ENCODE measurements at regions not wholly inside any gene's neighbourhood (a gene's known extent, or its start where the extent isn't known, plus 50 kb on each side); places are given as distances from the start of the nearest gene placed in this dataset.

DNA sequence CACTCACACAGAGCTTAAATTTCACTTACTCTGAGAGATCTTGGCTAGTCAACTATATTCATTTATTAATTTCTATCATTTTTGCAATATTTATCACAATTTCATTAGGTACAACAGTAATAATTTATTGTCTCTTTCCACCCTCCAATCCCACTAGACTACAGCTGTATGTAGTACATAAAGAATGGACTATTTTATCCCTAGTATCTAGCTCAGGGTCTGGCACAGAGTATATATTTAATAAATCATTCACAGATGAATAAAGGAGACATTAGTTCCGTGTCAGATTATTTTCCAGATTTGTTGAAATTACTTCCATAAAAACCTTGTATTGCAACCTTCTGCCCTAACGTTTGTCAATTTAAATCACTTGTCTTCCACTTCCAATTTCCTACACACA lies 1781.1 kb upstream of the SEL1L start:
- DNase-seq = no peak
- no peaks in the 10 kb centered on the region for H3K36me3 ChIP-seq (ENCODE audit: control insufficient read depth, insufficient read depth, low read length)

DNA sequence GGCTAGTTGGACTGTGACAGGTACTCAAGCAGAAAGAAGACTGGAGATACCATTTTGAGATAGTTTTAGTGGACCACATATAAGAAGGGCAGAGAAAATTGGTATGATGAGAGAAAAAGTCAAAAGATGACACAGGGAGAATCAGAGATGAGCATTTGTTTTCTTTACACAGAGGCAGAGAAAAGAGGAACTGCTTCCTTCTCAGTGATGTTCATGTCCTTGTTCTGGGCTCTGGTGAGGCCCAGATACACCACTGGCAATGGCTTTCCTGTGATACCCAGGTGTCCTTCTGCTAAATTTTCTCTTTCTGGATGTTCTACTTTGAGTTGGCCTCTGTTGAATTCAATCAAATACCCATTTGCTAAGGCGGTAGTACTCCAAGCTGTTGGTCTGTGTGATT lies 1782.7 kb upstream of the SEL1L start:
- no peak overlapping the region for H3K4me3 ChIP-seq (ENCODE audit: low read length)
- no peak overlapping the region for H3K27ac ChIP-seq (ENCODE audit: low read length)
- DNase-seq = no peak
- H3K4me1 ChIP-seq (ENCODE audit: control insufficient read depth, insufficient read depth, low read length) = no peaks in the 10 kb centered on the region
- H3K36me3 ChIP-seq (ENCODE audit: control insufficient read depth, insufficient read depth, low read length) = no peaks in the 10 kb centered on the region
- H3K9me3 ChIP-seq (ENCODE audit: control insufficient read depth, low read depth, low read length) = no peaks in the 10 kb centered on the region
- 83% methylated on average over 1 of the region's 1 CpG for WGBS (ENCODE audit: insufficient coverage, low lambda C conversion rate)
- H3K27me3 ChIP-seq (ENCODE audit: control insufficient read depth, insufficient read depth, low read length) = no peaks in the 10 kb centered on the region

More for the DNA sequence above, 1781.1 kb upstream of the SEL1L start:
- H3K27ac ChIP-seq (ENCODE audit: low read length) = no peak overlapping the region
- no peaks in the 10 kb centered on the region for H3K27me3 ChIP-seq (ENCODE audit: control insufficient read depth, insufficient read depth, low read length)
- H3K4me3 ChIP-seq (ENCODE audit: low read length) = no peak overlapping the region
- no peaks in the 10 kb centered on the region for H3K4me1 ChIP-seq (ENCODE audit: control insufficient read depth, insufficient read depth, low read length)
- 71% methylated on average over 1 of the region's 2 CpGs for WGBS (ENCODE audit: insufficient coverage, low lambda C conversion rate)
- H3K9me3 ChIP-seq (ENCODE audit: control insufficient read depth, low read depth, low read length) = no peaks in the 10 kb centered on the region

DNA sequence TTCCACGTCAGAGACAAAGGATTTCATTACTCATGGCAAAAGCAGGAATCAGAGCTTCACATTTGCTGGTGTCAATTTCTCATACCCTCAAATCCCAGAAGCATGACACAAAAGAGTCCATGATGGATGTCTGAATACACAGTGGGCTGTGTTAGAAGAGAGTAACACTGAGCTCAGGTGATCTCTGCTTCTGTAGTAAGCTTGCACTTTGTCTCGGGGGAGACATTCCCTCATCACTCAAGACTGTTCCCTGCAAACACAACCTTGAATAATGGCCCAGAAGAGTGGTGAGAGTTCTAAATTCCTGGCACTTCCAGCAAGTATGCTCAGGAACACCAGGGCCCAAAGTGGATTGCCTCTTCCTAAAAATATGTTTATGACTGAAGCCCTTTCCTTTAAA lies 1787.2 kb upstream of the SEL1L start:
- H3K4me1 ChIP-seq (ENCODE audit: control insufficient read depth, insufficient read depth, low read length) = no peaks in the 10 kb centered on the region
- H3K27ac ChIP-seq (ENCODE audit: low read length) = no peak overlapping the region
- DNase-seq = no peak
- no peaks in the 10 kb centered on the region for H3K9me3 ChIP-seq (ENCODE audit: control insufficient read depth, low read depth, low read length)
- no peaks in the 10 kb centered on the region for H3K36me3 ChIP-seq (ENCODE audit: control insufficient read depth, insufficient read depth, low read length)
- no peaks in the 10 kb centered on the region for H3K27me3 ChIP-seq (ENCODE audit: control insufficient read depth, insufficient read depth, low read length)
- H3K4me3 ChIP-seq (ENCODE audit: low read length) = no peak overlapping the region
- whole genome bisulfite sequencing (ENCODE audit: insufficient coverage, low lambda C conversion rate) = no CpG with 5 or more reads among the region's 2 CpGs

DNA sequence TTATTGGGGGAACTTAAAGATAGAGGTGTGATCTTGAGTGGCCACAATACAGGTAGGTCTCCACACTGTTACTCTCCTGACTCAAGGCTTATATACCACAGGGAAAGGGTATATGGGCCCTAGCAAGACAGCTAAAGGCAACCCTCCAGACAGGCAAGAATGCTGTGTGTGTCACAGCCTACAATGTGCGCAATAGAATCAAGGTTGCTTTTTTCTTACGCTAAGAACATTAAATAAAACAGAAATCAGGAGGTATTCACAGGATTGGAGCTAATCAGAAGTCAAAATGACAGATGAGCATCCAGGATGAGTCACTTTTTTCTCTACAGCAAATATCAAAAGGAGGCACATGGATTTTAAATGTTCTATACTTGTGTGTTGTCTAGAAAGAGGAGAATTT lies 1797.9 kb upstream of the SEL1L start:
- H3K36me3 ChIP-seq (ENCODE audit: control insufficient read depth, insufficient read depth, low read length) = no peaks in the 10 kb centered on the region
- no peaks in the 10 kb centered on the region for H3K9me3 ChIP-seq (ENCODE audit: control insufficient read depth, low read depth, low read length)
- H3K4me3 ChIP-seq (ENCODE audit: low read length) = no peak overlapping the region
- no peak overlapping the region for H3K27ac ChIP-seq (ENCODE audit: low read length)
- WGBS (ENCODE audit: insufficient coverage, low lambda C conversion rate) = 100% methylated on average over 1 of the region's 2 CpGs
- no peaks in the 10 kb centered on the region for H3K27me3 ChIP-seq (ENCODE audit: control insufficient read depth, insufficient read depth, low read length)
- no peak for DNase-seq
- H3K4me1 ChIP-seq (ENCODE audit: control insufficient read depth, insufficient read depth, low read length) = no peaks in the 10 kb centered on the region

DNA sequence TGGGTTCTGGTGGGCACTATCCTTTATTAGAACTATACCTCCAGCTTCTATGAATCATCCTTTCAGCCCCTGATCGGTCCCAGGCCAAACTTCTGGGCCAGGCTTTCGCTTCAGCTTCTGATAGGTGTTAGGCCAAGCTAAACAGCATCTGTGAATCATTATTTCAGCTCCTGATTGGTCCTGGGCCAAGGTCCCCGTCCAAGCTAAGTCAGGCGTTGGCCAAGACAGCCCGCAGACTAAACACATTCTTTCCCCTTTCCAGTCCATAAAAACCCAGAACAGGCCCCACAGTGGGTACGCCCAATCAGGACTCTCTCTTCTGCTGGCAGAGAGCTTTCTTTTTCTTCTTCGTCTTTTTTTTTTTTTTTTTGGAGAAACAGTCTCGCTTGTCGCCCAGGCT lies 1808.9 kb upstream of the SEL1L start:
- Histone ChIP-seq H3K9me3 (ENCODE audit: control insufficient read depth, low read depth, low read length) (no peaks in the 10 kb centered on the region), H3K27ac (ENCODE audit: low read length) (no peak overlapping the region), H3K4me3 (ENCODE audit: low read length) (no peak overlapping the region), H3K27me3 (ENCODE audit: control insufficient read depth, insufficient read depth, low read length) (no peaks in the 10 kb centered on the region), H3K4me1 (ENCODE audit: control insufficient read depth, insufficient read depth, low read length) (no peaks in the 10 kb centered on the region), H3K36me3 (ENCODE audit: control insufficient read depth, insufficient read depth, low read length) (no peaks in the 10 kb centered on the region)
- WGBS (ENCODE audit: insufficient coverage, low lambda C conversion rate) = 80% methylated on average over 2 of the region's 9 CpGs
- DNase-seq = no peak

DNA sequence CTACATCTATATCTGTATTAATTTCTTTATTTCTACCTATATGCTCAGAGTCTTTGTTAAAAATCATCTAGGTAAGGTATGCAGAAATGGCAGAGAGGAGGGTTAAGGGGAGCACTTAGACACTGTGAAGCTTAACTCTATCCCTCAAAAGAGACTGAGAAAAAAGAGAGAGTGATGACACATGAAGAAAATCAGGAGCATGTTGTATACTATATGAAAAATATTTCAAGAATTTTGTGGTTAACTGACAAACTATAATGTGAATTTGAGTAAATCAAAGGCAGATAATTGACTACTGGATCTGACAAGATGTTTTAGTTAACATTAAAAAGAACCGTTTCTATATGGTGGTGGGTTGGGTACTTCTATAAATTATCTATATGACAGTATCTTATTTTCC lies 1814.2 kb upstream of the SEL1L start:
- no peak overlapping the region for H3K27ac ChIP-seq (ENCODE audit: low read length)
- DNase-seq = no peak
- no peaks in the 10 kb centered on the region for H3K27me3 ChIP-seq (ENCODE audit: control insufficient read depth, insufficient read depth, low read length)
- no peak overlapping the region for H3K4me3 ChIP-seq (ENCODE audit: low read length)
- no peaks in the 10 kb centered on the region for H3K4me1 ChIP-seq (ENCODE audit: control insufficient read depth, insufficient read depth, low read length)
- WGBS (ENCODE audit: insufficient coverage, low lambda C conversion rate) = no CpG with 5 or more reads among the region's 1 CpG
- H3K9me3 ChIP-seq (ENCODE audit: control insufficient read depth, low read depth, low read length) = no peaks in the 10 kb centered on the region
- no peaks in the 10 kb centered on the region for H3K36me3 ChIP-seq (ENCODE audit: control insufficient read depth, insufficient read depth, low read length)

DNA sequence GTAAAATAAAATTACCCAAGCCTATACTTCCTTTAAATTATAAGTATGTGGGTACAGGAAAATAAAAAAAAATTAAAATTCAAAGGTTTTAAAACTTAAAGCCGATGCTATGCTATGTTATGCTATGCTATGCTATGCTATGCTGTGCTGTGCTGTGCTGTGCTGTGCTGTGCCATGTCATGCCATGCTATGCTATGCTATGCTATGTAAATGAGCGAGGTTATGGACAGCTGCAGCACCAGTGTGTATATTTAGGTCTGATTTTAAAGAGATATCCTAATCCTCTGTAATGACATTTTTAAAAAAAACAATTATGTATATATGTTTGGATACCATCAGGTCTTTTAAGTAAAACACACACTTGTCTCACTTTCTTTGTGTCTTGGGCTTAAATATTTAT lies 1822.0 kb upstream of the SEL1L start:
- no CpG with 5 or more reads among the region's 2 CpGs for WGBS (ENCODE audit: insufficient coverage, low lambda C conversion rate)

DNA sequence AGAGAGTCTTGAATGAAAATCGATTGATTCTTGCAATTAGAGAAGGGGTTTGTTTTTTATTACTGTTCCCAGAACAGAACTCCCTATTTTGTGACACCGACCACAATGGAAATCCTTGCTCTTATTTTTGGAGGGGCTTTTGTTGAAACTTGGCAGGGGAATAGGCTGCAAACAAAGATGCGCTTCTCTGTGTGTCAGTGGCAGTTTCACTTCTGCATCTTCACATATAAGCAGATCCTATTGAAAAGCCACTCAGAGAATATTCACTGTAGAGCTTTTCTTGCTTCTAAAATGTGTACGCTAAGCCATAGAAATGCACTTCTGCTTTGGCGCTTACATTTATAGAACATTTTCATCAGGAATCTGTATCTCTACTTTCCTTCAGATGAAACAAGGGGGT lies 1822.4 kb upstream of the SEL1L start:
- DNase-seq = no peak
- Histone ChIP-seq H3K4me3 (ENCODE audit: low read length) (no peak overlapping the region), H3K4me1 (ENCODE audit: control insufficient read depth, insufficient read depth, low read length) (no peaks in the 10 kb centered on the region), H3K36me3 (ENCODE audit: control insufficient read depth, insufficient read depth, low read length) (no peaks in the 10 kb centered on the region), H3K9me3 (ENCODE audit: control insufficient read depth, low read depth, low read length) (no peaks in the 10 kb centered on the region), H3K27me3 (ENCODE audit: control insufficient read depth, insufficient read depth, low read length) (no peaks in the 10 kb centered on the region), H3K27ac (ENCODE audit: low read length) (no peak overlapping the region)
- 93% methylated on average over 3 of the region's 5 CpGs for WGBS (ENCODE audit: insufficient coverage, low lambda C conversion rate)

More for the DNA sequence above, 1822.0 kb upstream of the SEL1L start:
- H3K4me3 ChIP-seq (ENCODE audit: low read length) = no peak overlapping the region
- H3K9me3 ChIP-seq (ENCODE audit: control insufficient read depth, low read depth, low read length) = no peaks in the 10 kb centered on the region
- DNase-seq = no peak
- H3K27me3 ChIP-seq (ENCODE audit: control insufficient read depth, insufficient read depth, low read length) = no peaks in the 10 kb centered on the region
- H3K36me3 ChIP-seq (ENCODE audit: control insufficient read depth, insufficient read depth, low read length) = no peaks in the 10 kb centered on the region
- no peaks in the 10 kb centered on the region for H3K4me1 ChIP-seq (ENCODE audit: control insufficient read depth, insufficient read depth, low read length)
- no peak overlapping the region for H3K27ac ChIP-seq (ENCODE audit: low read length)

DNA sequence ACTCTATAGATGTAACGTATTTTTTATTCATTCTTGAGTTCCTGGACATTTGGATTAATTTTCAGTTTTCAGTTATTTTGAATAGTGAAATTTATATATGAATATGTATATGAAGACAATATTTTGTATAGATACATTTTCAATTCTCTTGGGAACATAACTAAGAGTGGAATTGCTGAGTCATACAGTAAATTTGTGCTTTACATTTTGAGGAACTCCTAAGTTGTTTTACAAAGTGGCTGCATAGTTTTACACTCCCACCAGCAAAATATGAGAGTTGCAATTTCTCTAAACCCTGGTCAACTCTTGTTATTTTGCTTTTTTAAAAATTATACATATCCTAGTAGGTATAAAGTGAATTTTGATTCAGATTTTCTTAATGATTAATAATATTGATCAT lies 1838.6 kb upstream of the SEL1L start:
- H3K4me3 ChIP-seq (ENCODE audit: low read length) = no peak overlapping the region
- H3K36me3 ChIP-seq (ENCODE audit: control insufficient read depth, insufficient read depth, low read length) = no peaks in the 10 kb centered on the region
- H3K27ac ChIP-seq (ENCODE audit: low read length) = no peak overlapping the region
- H3K9me3 ChIP-seq (ENCODE audit: control insufficient read depth, low read depth, low read length) = no peaks in the 10 kb centered on the region
- no peaks in the 10 kb centered on the region for H3K4me1 ChIP-seq (ENCODE audit: control insufficient read depth, insufficient read depth, low read length)
- no peak for DNase-seq
- H3K27me3 ChIP-seq (ENCODE audit: control insufficient read depth, insufficient read depth, low read length) = no peaks in the 10 kb centered on the region
- no CpG with 5 or more reads among the region's 1 CpG for WGBS (ENCODE audit: insufficient coverage, low lambda C conversion rate)

DNA sequence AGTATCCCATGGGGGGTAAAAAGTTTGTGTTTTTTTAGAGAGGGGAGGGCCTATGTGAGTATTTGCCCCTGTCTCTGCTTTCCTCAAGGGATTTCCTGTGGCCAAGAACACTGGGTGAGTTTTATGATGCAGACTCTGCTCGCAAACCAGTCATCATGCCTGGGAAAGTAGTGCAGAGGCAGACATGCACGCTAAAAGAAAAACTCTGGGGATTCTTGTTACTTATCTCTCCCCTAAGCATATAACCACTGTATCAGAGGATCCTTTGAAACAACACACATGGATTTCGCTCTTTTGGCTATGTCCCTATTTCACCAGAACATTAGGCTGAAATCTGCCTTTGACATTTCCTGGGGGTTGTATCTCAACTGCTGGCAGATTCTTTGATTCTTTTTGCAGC lies 1845.8 kb upstream of the SEL1L start:
- no peak overlapping the region for H3K27ac ChIP-seq (ENCODE audit: low read length)
- DNase-seq = no peak
- H3K4me1 ChIP-seq (ENCODE audit: control insufficient read depth, insufficient read depth, low read length) = no peaks in the 10 kb centered on the region
- H3K4me3 ChIP-seq (ENCODE audit: low read length) = no peak overlapping the region
- no peaks in the 10 kb centered on the region for H3K27me3 ChIP-seq (ENCODE audit: control insufficient read depth, insufficient read depth, low read length)
- no peaks in the 10 kb centered on the region for H3K36me3 ChIP-seq (ENCODE audit: control insufficient read depth, insufficient read depth, low read length)
- 67% methylated on average over 1 of the region's 3 CpGs for WGBS (ENCODE audit: insufficient coverage, low lambda C conversion rate)
- no peaks in the 10 kb centered on the region for H3K9me3 ChIP-seq (ENCODE audit: control insufficient read depth, low read depth, low read length)

DNA sequence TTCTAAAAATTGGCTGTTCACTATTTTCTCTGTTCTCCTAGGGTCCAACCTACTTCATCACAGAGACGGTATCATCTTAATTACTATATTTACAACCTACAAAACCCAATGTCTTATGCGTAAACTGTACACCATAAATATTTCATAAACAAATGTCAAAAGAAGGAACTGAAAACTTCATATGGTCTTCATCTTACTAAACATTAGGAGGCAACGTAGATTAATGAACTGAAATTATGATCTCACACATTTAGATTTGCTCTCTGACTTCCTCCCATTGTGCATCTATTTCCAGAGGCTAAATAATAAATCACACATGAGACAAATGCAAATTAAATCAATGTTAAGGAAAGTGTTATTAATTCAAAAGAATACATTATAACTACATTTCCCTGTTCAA lies 1850.6 kb upstream of the SEL1L start:
- no peak for DNase-seq
- WGBS (ENCODE audit: insufficient coverage, low lambda C conversion rate) = 58% methylated on average over 2 of the region's 3 CpGs
- Histone ChIP-seq H3K27me3 (ENCODE audit: control insufficient read depth, insufficient read depth, low read length) (no peaks in the 10 kb centered on the region), H3K9me3 (ENCODE audit: control insufficient read depth, low read depth, low read length) (peaks cover 3% of the 10 kb centered on the region), H3K36me3 (ENCODE audit: control insufficient read depth, insufficient read depth, low read length) (no peaks in the 10 kb centered on the region), H3K4me1 (ENCODE audit: control insufficient read depth, insufficient read depth, low read length) (no peaks in the 10 kb centered on the region), H3K4me3 (ENCODE audit: low read length) (no peak overlapping the region), H3K27ac (ENCODE audit: low read length) (no peak overlapping the region)
